M059J (cell line): ENCODE measurements at regions not wholly inside any gene's neighbourhood (a gene's known extent, or its start where the extent isn't known, plus 50 kb on each side); places are given as distances from the start of the nearest gene placed in this dataset.

ENCODE experiments used
- DNase-seq: peaks from one replicate; pipeline ENCODE4 v3.0.0-alpha.2; 2012; ENCODE audit warnings: low read depth

DNA sequence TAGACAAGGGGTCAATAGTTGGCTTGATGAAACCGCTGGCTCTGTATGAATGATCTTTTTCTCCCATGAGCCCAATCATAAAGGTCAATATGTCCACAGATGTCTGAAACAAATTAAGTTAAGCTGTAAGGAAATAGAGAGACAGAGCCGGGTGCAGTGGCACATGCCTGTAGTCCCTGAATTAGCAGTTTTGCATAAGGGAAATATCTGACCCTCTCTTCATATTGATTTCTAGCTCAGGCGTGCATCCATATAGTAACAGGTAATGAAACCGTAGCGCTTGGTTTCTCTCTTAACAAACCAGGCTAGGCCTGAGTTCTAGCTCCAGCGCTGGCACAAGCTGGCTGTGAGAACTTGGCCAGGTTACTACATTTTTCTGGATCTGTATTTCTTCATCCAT lies 118.1 kb upstream of the ERCC6L2 start:
- no peak for DNase-seq

DNA sequence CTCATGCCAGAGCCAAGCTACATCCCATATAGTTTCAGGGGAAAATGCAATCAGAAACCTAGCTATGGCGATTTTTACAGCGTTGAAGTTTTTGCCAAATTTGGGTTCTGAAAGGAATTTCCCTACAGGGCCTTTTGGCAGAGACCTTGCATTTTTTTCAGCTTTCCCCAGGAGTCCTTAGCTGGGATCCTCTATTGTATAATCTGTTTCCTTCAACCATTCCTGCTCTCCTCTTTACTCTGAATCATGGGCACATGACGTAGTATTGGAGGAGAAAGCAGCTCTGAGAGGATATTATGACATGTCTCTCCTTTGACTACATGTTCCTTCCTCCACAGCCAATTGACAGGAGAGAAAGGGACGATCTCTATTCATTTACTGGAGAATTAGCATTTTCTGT lies 118.5 kb upstream of the ERCC6L2 start:
- DNase-seq = peak; percentile 86

DNA sequence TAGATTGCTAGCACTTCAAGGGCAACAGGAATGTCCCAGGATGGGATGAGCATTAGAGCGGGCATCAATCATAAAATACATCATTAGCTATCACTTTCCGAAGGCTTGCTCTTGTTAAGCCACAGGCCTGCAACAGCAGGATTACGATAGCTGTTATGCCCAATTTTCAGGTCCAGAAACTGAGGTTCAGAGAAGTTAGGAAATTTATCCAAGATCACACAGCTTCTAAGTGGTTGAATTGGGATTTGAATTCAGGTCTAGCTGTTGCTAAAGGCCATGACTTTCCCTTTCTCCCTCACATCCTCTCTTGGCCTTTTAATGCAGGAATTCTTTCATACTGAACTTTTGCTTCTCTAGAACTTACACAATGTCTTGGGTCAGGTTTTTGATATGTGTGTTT lies 119.4 kb upstream of the ERCC6L2 start:
- DNase-seq = no peak

DNA sequence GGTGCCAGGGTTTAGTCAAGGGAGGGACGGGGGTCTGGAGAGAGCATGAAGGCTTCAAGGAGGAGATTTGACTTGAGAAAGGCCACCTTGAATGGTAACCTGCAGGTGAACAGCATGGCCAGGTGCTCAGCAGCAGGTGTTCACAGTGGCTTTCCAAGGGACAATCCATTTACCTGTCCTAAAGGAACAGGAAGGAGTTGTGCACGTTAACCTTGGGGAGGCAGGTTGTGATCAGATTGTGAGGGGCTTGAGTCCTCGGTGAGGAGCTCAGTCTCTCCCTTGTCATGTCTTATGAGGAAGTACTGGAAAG lies 120.1 kb upstream of the ERCC6L2 start:
- no peak for DNase-seq

DNA sequence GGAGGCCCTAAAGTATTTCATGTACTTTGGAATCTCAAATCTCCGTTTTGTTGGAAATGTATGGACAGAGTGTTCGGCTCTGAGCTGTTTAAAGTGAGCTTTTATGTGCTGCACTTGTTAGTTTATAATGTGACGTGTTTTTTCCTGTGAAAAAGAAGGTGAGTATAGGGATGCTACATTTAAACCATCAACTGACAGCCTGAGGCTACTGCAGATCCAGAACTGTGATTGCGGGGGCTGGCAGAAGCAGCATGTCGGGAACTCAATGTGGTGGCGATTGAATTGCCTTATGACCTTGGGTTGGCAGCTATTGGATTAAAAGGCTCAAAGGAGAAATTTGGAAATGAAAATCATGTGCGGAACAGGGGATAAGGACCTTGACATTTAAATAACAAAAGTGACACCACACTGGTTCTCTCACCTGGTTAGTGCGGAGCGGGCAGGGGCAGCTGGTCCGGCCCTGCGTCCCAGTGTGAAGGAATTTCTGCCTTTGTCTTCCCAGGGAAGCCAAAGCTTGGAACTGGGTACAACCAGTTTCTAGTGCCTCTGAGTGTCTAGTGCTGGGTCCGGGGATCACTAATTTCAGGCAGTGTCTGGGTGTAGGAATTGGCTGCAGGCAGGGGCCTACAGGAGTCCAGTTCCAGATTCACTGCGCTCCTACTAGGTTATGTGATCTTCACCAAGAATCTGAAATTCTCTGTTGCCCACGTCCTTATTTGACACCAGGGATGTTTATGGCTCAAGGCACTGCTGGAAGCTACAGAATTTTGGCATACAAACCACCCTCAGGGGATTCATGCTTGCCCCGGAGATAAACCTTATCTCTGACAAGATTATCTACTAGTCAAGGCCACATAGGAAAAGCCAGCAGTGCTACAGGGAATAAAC lies 120.7 kb upstream of the ERCC6L2 start:
- no peak for DNase-seq

DNA sequence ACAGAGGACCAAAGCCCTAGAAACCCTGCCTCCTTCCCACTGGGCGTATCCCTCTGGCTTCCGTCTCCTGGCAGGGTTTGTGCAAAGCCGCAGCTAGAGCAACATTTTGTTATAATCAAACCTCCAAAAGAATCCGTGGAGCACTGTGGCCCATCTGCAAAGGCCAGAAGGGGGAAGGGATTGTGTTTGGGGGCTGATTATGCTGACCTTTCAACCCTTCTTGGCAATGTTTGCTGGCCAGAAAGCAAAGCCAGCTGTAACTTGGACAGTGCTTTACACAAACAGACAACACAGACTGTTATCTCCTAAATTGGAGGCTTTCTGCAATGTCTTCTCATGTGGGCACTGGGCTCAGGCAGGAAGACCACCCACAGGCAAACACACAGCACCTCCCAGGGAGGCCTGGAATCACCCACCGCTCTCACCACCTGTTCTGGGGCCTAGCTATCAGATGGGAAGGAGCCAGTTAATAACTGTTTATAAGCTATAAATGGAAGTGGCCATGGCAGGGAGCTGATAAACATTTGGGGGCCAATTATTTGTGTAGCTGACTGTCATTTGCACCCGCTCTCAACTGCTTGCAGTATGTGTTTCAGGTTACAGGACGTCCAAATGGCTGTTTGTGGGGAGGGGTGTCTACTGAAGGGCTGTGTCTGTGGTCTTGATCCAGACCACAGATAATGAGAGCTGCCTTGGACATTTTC lies 121.6 kb upstream of the ERCC6L2 start:
- no peak for DNase-seq

DNA sequence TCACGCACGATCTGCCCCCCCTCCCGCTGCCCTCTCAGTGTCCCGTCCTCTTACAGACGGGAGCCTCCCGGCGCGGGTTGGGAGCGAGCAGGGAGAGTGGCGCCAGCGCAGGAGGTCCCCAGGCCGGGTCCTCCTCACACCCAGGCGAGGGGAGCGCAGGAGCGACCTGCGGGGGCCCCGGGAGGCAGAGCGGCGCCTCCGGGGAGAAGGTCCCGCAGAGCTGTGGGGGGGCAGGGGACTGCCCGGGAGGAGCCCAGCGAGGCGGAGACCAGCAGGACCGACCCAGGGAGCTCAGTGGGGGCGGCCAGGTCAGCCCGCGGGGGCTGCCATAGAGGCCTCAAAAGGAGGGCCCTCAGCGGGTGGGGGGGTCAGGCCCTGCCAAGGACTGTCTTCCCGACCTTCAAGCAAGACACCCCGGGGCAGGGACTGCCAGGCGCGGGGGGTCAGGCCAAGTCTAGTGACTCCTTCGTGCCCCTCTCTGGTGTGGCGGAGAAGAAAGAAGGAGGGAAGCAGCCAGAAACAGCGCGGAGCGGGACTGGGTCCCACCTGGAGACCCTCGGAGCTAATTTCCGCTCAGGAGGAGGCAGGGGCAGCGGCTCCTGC lies 123.3 kb upstream of the ERCC6L2 start:
- DNase-seq = no peak

DNA sequence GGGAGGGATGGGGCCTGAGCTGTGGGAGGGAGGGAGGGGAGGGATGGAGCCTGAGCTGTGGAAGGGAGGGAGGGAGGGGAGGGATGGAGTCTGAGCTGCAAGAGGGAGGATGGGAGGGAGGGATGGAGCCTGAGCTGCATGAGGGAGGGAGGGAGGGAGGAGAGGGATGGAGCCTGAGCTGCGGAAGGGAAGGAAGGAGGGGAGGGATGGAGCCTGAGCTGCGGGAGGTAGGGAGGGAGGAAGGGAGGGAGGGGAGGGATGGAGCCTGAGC lies 124.0 kb upstream of the ERCC6L2 start:
- DNase-seq = no peak

DNA sequence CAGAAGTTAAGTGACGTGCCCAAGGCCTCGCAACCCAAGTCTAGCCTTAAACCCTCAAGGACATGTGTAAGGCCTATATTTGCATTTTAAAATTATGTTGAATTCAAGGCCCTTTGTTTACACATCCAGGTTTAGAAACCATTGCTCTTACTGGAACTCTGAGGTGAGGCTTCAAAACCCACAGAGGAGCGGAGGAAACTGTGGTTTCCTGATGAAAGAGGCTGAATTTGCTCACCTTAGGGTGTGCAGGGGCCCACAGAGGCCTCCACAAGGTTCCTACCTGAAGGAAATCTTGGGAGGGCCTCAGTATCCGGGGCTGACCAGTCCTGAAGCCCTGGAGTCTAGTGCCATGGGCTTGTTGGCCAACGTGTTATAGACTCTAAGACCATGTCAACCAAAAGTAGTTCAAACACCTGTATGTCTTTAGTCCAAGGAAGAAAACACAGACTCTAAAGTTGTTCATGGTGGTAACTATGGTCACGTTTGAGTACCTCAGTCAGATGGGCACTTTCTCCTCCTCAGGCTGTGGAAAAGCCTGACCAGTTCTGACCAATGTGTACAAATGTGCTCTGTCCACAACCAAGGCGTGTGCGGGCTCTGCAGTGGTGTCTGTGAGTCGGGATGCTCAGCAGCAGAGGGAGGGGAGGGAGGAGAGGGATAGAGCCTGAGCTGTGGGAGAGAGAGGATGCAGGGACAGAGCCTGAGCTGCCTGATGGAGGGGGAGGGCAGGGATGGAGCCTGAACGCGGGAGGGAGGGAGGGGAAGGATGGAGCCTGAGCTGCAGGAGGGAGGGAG lies 124.6 kb upstream of the ERCC6L2 start:
- no peak for DNase-seq

DNA sequence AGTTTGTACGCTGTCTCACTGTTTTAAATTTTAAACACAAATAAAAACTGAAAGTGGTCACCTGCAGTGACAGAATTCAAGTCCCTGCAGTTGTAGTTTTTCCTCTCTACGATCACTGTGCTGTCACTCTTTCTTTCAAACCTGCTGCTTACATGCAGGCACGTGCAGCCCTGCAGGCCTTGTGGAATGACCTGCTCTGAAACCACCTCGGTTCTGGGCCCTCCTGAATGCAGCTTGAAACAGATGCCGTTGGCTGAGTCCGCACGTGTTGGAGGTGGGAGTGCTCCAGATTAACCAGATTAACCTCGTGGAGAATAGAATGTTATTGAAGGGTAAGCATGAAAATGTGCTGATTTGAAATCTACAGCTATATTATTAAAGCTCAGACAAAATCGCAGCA lies 126.0 kb upstream of the ERCC6L2 start:
- no peak for DNase-seq

DNA sequence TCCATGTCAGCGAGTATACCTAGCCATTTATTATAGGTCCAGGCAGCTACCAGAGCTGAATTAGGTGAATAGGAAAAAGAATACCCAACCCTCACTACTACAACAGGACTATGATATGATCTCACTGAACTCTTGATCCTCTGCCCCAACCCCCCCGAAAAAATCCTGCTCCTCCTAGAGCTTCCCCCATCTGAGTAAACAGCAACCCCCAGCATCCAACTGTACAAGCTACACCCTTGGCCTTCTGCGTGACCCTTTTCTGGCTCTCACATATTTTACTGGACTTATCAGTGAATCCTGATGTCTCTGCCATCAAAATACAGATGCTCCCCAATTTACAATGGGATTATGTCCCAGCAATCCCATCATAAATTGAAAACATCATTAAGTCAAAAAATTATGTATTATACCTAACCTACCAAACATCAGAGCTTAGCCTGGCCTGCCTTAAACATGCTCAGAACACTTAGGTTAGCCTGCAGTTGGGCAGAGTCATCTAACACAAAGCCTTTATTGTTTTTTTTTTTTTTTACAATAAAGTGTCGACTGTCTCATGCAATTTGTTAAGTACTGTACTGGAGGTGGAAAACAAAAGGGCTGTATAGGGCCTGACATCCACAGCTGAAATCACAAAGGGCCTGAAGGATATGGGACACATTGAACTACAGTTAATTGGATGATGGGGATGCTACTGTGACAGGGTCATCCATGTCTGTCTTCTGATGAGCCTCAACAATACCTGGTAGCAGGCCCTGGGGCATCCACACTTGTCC lies 128.9 kb upstream of the ERCC6L2 start:
- DNase-seq = no peak

DNA sequence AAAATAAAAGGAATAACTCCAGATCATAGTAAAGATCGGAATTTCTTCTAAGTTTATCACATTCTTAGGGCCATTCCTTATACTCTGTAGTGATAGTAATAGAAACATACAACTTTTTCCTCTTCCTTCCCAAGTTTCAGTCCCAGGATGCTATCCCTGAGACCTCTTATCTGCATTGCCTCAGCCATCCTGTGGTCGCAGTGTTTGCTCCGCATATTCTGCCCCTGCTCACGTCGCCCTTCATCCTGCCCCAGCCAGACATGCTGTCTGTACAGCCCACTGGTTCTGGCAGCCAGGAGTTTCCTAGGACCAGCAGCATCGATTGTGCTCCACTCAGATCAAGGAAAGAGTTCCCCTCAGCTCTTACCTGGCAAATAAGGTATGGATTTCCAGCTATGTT lies 132.7 kb upstream of the ERCC6L2 start:
- DNase-seq = no peak

DNA sequence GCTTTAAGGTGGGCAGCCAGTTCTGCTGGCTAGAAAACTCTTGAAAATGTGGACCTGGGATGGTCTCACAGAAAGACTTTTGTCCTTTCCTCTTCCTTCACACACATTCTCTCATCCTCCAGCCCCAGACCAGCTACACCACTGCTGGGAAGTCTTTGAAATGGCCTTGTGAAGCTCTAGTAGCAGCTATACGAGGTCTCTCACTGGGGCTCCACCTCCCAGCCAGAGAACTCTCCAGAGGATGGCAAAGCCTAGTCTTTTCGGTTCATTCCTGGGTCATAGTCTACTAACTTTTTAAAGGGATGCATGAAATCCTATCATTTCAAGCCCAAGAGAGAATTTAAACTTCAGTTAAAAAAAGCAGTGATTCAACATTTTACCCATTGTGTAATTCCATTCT lies 133.9 kb upstream of the ERCC6L2 start:
- no peak for DNase-seq

DNA sequence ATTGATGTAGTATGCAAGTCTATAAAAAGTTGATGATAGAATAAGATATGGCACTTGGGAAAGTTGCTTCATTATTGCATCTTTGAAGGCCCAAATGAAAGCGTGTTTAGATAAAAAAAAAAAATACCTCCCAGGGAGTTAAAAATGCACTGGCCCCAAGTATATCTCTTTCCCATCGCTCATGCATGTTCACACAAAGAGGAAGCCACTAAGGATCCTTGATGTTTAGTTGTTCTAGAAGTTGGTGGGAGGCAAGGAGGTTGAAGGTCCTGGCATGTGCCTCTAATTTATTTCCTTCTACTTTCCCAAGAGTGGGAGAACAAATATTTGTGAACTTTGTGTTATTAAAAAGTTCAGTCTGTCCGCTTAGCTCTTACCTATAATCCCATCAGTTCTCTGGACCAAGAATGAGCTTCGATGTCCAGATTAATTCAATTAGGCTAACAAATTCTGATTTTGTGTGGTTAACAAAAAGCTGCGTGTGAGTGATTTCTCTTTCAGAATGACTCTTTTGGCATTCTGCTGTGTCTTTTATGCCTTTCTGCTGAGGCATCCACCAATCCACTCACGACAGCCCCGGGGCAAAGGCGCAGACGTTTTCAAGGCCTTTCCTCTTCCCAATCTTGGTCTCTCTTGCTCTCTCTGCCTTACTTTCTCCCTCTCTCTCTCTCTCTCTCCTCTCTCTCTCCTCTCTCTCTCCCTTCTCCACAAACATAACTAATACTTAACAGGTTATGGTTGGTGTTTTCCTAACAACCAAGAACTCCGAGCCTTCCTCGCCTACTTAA lies 135.1 kb upstream of the ERCC6L2 start:
- DNase-seq = peak; percentile 39

DNA sequence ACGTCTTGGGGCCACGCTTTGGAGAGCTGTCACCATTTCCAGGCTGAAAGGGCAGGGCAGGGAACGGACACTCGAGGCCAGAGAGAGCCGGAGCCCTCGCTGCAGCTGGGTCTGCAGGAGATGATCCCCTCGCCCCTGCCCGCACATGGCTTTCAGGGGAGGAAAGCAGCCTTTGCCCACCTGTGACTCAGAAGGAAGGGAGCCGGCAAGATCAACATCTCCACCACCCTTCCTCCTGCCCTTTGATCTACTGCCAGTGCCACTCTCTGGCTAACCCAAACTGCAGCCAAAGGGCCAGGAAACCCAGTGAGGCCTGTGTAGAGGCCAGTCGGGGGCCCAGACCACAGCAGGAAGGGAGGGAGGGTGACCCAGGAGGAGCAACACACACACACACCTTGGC lies 137.1 kb upstream of the ERCC6L2 start:
- DNase-seq = peak; percentile 17

DNA sequence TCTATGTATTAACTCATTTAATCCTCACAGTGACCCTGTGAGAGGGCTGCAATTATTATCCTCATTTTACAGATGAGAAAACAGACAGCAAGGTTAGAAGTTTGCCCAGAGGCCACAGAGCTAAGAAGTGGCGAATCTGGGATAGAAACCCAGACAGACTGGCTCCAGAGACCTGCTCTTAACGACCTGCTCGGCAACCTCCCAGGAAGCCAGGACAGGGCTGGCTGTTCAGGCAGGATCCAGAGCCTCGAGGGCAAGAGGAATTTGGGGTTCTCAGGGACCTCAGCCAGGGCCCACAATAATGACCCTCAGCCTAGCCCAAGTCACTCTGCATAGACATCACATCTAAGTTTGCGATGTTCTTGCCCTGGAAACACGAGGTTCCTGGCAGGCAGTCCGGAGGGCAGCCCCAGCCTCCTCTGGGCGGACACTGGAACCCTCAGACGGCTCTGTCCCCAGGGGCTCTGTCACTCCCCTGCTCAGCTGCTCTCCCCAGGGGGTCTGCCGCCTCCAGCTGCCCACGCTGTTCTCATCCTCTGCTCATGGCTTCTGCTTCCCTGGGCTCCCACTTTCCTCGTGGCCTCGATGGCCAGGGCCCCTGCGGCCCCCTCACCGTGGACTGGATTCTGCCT lies 138.5 kb upstream of the ERCC6L2 start:
- peak; percentile 81 for DNase-seq

DNA sequence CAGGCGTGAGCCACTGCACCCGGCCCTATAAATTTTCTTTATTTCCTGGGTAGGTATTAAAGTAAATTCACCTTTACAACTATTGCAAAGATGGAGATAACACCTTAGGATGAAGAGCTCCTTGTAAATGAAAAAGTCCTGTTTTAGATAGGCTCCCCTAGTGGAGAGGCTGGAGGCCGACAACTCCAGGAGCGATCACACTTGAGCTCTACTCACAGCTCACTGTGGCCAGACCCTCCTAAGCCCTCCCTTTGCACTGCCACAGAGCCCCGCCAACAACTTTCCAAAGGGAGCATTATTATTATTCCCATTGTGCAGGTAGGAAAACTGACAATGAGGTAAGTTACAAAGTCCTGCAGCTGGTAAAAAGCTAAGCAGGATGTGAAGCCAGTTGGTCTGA lies 139.1 kb upstream of the ERCC6L2 start:
- DNase-seq = peak; percentile 19

DNA sequence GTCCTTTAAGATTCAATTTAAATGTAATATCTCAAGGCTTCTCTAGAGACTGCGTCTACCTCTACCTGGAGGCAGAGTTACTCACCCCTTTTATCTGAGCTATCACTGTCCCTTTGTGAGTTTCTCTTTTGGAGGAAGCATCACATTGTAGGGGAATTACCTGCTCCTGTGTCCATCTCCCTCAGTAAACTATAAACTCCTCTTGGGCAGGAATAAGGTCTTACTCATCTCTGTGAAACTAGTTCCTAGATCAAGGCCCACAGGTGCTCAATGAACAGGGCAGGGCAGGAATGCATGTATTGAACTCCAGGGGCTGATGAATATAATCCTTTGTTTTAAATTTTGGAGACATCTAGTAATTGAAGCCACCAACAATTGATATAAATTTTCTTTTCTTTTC lies 139.8 kb upstream of the ERCC6L2 start:
- no peak for DNase-seq

DNA sequence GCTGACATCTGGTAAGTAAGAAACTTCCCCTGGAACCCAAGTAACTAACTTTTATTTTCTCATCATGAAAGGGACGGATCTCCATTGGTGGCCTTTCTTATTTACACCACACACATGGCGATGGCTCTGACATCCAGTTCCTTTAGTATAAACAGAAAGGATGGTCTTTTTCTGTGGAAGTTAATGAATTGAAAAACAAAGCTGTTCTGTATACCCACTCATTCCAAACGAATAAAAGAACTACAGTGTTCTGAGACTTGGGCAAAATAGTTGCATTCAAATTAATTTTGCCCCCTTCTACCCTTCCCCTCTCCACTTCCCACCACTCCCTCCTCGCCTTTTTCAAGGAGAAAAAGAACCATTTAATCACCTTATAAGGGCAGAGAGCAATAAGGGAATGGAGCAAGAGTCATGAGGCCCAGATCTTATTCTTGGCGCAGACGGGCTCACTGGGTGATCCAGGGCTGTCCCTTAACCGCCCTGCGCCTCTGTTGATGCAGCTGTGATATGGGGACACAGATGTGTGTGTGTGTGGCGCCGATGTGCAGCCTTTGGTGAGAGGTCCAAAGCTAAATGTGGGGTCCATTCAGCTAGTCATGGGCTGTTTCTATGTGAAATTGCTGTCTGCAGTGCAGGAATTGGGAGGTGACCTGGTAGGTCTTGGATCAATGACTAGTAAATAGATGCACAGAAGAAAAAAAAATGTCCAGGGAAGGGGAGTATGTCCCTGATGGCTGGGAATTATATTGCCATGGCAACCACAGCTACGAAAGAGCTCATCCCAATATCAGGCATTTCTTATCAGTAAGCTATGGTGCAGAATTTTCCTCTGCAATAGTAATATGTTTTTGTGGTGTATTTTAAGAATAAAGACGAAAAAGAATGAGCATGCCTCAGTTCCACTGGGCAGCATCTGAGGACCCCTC lies 141.5 kb upstream of the ERCC6L2 start:
- no peak for DNase-seq
